Upper lobe of left lung (tissue), 4 donors: ENCODE measurements at regions not wholly inside any gene's neighbourhood (a gene's known extent, or its start where the extent isn't known, plus 50 kb on each side); places are given as distances from the start of the nearest gene placed in this dataset.

Experiments
- POLR2AphosphoS5 ChIP-seq, 2 donors: sonication (generic); formaldehyde crosslinking; IDR thresholded peaks; one replicate each; pipeline ENCODE4 v1.5.1; 2017; ENCODE audit warnings: antibody characterized with exemption in 2 of 2
- TF ChIP-seq, protein P1 (sequence below), 6 experiments: fragments of 450-650 bp in 4 of 6; fragments of 200-600 bp in 2 of 6; sonication (generic) in 2 of 6; IDR thresholded peaks; one replicate each; pipeline ENCODE4 v1.5.1; 2016 to 2019; ENCODE audit warnings: antibody characterized with exemption in 6 of 6

DNA sequence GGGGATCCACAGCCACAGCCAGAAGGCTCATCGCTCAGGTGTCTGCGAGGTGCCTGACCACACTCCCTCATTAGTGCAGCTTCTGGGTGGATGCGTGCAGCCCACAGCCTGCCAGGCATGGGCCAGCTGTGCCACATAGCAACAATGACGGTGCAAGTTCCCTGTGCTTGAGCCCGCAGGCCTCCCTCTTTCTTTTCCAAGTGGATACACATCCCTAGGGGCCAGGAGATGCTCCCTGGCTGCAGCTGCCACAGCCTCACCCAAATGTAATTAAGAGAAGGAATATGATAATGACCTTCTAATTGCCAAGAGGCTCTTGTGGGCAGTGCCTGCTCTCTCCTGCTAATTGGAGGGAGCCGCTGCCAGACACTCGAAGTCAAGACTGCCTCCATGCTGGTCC is 116.0 kb upstream of the PPP1R26 start:
- TF ChIP-seq, protein P1, sequence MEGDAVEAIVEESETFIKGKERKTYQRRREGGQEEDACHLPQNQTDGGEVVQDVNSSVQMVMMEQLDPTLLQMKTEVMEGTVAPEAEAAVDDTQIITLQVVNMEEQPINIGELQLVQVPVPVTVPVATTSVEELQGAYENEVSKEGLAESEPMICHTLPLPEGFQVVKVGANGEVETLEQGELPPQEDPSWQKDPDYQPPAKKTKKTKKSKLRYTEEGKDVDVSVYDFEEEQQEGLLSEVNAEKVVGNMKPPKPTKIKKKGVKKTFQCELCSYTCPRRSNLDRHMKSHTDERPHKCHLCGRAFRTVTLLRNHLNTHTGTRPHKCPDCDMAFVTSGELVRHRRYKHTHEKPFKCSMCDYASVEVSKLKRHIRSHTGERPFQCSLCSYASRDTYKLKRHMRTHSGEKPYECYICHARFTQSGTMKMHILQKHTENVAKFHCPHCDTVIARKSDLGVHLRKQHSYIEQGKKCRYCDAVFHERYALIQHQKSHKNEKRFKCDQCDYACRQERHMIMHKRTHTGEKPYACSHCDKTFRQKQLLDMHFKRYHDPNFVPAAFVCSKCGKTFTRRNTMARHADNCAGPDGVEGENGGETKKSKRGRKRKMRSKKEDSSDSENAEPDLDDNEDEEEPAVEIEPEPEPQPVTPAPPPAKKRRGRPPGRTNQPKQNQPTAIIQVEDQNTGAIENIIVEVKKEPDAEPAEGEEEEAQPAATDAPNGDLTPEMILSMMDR (IDR thresholded peaks at IDR 0.05): no peak
- TF ChIP-seq POLR2AphosphoS5 (IDR thresholded peaks at IDR 0.05): no peak
